KOPT-K1 (cell line): ENCODE measurements at regions not wholly inside any gene's neighbourhood (a gene's known extent, or its start where the extent isn't known, plus 50 kb on each side); places are given as distances from the start of the nearest gene placed in this dataset.

Experiments used
- H3K27ac ChIP-seq: fragments of 200-600 bp; sonication (generic); 2 replicates; pipeline ENCODE4 v1.5.1; 2016; ENCODE audit warnings: antibody characterized with exemption, mild to moderate bottlenecking, low read depth, low read length; ENCODE audit not compliant: poor library complexity, severe bottlenecking
- H3K36me3 ChIP-seq: fragments of 200-600 bp; sonication (generic); 2 replicates; pipeline ENCODE4 v1.5.1; 2017; ENCODE audit warnings: antibody characterized with exemption, mild to moderate bottlenecking, low read length, moderate library complexity; ENCODE audit not compliant: insufficient read depth
- H3K9me3 ChIP-seq: fragments of 200-600 bp; sonication (generic); 2 replicates; pipeline ENCODE4 v1.5.1; 2017; ENCODE audit warnings: antibody characterized with exemption, low read length, mild to moderate bottlenecking; ENCODE audit not compliant: insufficient read depth, poor library complexity, severe bottlenecking

DNA sequence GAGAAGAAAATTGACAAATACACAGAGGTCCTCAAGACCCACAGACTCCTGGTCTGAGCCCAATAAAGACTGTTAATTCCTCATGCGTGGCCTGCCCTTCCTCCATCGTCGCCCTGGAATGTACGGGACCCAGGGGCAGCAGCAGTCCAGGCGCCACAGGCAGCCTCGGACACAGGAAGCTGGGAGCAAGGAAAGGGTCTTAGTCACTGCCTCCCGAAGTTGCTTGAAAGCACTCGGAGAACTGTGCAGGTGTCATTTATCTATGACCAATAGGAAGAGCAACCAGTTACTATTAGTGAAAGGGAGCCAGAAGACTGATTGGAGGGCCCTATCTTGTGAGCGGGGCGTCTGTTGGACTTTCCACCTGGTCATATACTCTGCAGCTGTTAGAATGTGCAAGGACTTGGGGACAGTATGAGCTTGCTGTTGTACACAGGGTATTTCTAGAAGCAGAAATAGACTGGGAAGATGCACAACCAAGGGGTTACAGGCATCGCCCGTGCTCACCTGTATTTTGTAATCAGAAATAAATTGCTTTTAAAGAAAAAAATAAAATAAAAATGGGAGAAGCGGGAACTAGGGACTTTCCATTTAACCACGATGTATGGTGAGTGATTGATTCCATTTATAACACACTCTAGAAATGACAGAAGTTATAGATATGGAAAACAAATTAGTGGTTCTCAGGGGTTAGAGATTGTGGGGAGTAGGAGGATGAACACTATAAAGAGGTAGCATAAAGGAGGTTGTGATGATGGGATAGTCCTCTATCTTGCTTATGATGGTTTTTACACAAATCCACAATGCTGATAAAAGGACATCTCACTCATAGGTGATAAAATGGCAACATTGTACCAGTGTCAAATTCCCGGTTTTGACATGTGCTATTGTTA is 244.7 kb downstream of the MRPL39 start:
- no peak overlapping the region for H3K27ac ChIP-seq
- H3K36me3 ChIP-seq = no peaks in the 10 kb centered on the region
- H3K9me3 ChIP-seq = no peaks in the 10 kb centered on the region

DNA sequence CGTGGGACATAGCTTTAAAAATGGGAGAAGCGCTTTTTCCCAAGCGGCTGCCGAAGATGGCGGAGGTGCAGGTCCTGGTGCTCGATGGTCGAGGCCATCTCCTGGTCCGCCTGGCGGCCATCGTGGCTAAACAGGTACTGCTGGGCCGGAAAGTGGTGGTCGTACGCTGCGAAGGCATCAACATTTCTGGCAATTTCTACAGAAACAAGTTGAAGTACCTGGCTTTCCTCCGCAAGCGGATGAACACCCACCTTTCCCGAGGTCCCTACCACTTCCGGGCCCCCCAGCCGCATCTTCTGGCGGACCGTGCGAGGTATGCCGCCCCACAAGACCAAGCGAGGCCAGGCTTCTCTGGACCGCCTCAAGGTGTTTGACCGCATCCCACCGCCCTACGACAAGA is 245.5 kb downstream of the MRPL39 start:
- no peaks in the 10 kb centered on the region for H3K36me3 ChIP-seq
- no peaks in the 10 kb centered on the region for H3K9me3 ChIP-seq
- no peak overlapping the region for H3K27ac ChIP-seq

DNA sequence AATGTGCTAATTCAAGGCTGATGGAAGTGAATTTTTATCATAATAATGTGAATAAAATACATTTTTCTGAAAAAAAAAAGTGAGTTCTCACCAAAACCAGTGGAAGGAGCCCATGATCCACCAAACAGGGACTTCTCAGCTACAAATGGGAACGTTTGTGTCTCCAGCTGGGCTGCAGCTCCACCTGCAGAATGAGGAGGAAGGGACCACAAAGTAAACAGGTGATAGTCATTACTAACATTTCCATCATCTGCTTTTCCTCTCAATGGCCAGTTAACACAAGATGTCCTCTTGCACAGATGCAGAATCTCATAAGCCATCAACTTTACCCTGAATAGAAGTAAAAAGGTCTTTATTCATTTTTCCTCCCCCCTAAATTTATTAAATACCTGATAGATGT is 246.2 kb downstream of the MRPL39 start:
- H3K36me3 ChIP-seq = no peaks in the 10 kb centered on the region
- no peak overlapping the region for H3K27ac ChIP-seq
- H3K9me3 ChIP-seq = no peaks in the 10 kb centered on the region

DNA sequence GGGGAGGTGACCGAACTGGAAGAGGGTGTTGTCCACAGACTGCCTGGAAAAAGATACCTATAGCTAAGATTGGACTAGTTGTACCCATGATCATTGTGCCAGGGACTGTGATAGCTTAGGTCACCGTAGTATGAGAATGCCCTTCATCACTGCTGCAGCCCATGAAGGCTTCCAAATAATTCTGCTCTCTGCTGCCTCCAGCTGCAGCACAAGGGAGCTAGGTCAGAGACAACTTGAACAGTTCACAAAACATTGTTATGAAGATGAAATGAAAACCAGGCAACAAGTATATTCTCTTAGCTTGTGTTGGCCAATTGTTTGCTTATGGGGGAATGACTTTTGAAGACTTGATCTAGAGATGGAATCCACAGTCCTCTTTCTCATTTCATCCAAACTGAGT is 246.7 kb downstream of the MRPL39 start:
- Histone ChIP-seq H3K36me3 (no peaks in the 10 kb centered on the region), H3K9me3 (no peaks in the 10 kb centered on the region), H3K27ac (no peak overlapping the region)

DNA sequence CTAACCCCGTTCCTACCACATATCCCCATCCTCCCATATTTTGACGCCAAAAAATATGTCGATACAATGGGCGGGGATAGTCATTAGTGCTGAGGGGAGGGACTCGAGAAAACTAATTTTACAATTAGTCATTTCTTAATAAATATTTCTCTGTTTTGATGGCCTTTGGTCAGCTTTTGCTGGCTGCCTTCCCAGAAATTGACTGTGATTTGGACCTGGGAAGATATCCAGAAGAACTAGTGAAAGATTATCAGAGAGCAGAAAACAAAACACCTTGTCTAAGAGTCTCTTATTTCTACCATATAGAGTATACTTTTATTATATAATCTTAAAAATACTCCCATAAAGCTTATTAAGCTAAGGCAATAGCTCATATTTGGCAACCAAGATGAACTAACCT is 247.6 kb downstream of the MRPL39 start:
- Histone ChIP-seq H3K27ac (no peak overlapping the region), H3K36me3 (no peaks in the 10 kb centered on the region), H3K9me3 (no peaks in the 10 kb centered on the region)

DNA sequence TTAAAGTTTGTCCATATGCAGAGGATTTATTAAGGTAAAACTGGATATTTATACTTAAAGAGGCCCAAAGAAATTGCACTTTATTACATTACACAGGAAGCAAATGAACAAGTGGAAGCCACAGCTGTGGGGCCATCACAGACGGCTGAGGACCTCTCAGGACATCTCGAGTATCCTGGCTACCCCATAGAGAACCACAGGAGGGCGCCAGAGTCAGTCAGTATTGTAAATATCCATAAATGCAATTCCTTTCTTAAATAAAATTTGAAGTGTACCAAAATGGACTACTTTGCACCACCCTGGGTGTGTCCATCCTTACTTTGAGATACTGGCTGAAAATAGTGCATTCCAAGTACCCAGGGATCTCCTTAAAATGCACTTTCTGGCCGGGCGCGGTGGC is 257.2 kb downstream of the MRPL39 start:
- H3K36me3 ChIP-seq = no peaks in the 10 kb centered on the region
- H3K9me3 ChIP-seq = no peaks in the 10 kb centered on the region
- H3K27ac ChIP-seq = no peak overlapping the region

DNA sequence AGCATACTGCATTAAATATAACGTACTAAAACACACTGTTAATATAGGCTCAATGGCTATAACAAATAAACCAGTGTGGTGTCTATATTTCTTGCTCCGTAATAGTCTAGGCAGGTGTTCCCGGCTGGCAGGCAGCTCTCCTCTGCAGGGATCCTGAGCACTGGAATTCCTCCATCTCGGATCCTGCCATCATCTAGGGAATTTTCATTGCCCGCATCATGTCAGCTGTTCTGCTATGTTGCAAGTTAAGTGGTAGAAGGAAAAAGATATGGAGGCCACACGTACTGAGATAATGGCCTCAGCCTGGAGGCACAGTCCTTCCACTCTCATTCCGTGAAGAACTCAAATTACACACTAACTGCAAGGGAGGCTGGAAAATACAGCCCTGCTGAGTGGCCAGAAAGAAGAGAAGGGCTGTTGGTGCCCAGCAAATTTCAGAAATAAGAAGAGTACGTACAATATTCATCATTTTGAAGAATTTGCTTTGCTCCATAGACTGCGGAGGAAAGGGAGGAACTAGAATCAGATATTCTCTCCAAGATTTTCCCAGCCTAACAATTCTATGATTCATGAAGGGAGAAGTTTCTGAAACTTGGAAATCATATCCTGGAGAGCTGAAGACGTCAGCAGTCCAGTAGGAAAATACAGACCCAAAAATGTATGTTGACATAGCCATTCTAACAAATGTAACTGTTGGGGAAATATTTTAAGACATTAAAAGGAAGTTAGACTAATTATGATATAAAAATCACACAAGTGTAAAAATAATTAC is 263.3 kb downstream of the MRPL39 start:
- H3K36me3 ChIP-seq = no peaks in the 10 kb centered on the region
- no peak overlapping the region for H3K27ac ChIP-seq
- H3K9me3 ChIP-seq = no peaks in the 10 kb centered on the region

DNA sequence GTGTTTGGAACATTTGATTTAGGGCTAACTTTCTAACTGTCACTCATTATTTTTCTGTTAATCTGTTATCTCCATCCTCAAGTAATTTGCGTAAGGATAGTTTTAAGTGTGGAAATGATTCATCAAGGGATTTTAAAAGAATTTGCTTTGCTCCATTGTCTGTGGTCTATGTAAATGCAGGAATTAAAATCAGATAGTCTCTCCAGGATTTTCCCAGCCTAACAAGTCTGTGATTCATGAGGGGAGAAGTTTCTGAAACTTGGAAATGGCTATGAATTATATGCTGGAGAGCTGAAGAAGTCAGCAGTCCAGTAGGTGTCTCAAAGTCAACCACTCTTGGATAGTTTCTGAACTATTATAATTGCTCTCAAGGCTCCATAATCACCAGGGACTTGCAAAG is 264.5 kb downstream of the MRPL39 start:
- Histone ChIP-seq H3K36me3 (no peaks in the 10 kb centered on the region), H3K9me3 (no peaks in the 10 kb centered on the region), H3K27ac (no peak overlapping the region)

DNA sequence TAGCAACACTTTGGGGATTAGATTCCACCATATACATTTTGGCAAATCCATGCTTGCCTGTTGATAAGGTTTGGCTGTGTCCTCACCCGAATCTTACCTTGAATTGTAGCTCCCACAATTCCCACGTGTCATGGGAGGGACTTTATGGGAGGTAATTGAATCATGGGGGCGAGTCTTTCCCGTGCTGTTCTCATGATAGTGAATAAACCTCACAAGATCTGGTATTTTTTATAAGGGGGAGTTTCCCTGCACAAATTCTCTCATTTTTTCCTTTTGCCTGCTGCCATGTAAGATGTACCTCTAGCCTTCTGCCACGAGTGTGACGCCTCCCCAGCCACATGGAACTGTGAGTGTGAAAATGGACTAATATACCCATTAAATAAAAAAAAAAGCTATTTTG is 265.3 kb downstream of the MRPL39 start:
- Histone ChIP-seq H3K27ac (no peak overlapping the region), H3K36me3 (no peaks in the 10 kb centered on the region), H3K9me3 (no peaks in the 10 kb centered on the region)

DNA sequence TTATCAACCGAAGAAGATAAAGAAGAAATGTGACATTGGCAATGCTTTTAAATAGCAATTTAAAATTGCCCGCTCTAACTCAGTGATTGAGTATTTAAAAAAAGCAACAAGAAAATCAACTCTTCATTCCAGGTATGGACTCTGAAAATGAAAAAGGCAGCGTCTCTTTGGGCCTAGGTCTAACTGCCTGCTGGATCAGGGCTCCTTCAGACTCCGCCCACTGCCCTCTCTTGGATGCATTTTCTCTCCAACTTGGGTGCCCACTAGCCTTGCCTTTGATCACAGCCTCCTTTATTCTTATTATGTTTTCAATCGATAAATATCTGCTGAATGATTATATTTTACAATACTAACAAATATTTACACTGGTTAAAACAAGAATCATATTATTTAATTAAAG is 268.9 kb downstream of the MRPL39 start:
- Histone ChIP-seq H3K36me3 (no peaks in the 10 kb centered on the region), H3K27ac (no peak overlapping the region), H3K9me3 (no peaks in the 10 kb centered on the region)

DNA sequence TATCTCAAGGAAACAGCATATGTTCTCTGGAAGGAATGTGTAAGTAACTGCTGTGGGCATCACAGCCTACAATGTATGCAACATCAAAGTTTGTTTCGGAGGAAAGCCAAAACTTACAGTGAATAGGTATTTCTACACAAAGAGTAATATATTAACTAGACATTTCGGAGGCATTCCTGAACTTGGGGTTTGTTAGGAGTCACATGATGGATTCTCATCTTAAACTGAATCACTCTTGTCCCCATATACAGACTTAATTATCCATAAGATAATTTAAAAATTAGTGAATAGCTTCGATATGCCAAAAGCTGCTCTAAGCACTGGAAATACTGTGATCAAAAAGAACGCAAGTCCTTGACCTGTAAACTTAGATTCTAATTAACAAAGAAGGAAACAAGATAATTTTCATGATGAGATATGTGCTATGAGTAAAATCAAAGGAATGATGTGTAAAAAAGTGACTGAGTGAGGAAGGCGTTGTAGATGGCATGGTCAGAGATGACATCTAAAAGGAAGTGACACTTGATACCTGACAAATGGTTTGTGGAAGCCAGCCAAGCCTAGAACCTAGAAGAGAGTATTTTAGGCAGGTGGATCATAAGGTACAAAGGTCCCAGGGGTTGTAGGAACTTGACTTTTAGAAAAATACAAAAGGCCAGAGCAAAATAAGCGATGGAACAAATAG is 273.1 kb downstream of the MRPL39 start:
- Histone ChIP-seq H3K27ac (no peak overlapping the region), H3K36me3 (no peaks in the 10 kb centered on the region), H3K9me3 (no peaks in the 10 kb centered on the region)

DNA sequence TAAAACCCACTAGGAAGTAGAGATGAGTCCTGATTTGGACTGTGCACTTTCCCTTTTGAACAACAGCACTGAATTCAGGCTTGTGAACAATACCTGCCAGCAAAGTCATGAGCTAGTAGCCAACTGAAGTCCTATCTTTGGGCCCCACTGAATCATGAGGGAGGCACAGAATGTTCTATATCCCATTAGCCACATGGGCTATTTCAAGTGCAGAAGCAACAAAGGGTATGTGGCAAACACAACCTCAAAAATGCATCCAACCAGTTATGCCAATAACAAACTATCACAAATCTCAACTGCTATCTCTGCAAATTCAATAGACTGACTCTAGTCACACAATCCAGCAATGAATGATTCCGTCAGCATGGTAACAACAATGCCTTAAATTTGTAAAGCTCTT is 276.0 kb downstream of the MRPL39 start:
- Histone ChIP-seq H3K27ac (no peak overlapping the region), H3K36me3 (no peaks in the 10 kb centered on the region), H3K9me3 (no peaks in the 10 kb centered on the region)

DNA sequence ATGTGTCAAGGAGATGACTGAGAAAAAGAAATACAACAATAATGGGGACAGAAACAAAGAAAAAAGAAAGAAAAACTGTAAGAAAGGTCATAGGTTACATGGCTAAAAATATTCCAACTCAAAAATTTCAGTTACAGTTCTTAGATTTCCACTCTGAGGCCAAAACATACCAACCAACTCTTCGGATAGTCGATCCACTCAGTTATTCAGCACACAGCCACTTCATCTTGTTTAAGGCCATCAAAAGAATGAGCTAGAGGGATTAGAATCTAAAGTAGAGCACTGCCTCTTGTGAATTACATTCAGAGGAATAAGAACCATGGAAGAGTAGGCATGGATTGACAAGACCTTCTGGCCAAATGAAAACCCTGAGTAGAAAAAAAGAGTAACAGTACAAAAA is 277.0 kb downstream of the MRPL39 start:
- Histone ChIP-seq H3K27ac (no peak overlapping the region), H3K9me3 (no peaks in the 10 kb centered on the region), H3K36me3 (no peaks in the 10 kb centered on the region)

DNA sequence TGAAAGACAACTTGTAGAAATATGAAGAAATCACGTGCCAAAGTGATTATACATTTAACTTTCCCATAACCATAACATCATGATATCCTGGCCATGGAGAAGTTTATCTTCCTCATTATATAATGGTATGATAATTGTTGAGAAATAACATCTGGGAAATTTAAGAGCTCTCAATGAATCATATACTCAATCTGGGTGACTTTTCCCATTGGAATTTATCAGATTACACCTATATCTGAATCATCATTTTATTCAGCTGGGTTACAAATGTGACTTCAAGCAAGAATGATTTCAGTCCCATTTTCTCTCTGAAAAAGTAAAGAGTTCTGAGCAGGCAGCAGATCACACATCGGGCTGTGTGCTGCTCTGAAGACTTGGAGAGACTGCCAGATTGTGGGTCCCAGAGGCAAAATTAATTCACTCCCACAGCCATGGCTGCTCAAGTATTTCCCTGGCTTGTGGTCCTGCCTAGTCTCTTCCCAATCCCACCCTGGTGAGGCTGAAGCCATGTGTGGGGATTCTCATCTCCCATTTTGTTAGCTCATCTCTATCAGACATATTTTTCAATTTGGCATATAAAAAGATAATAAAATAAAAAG is 278.0 kb downstream of the MRPL39 start:
- Histone ChIP-seq H3K27ac (no peak overlapping the region), H3K36me3 (no peaks in the 10 kb centered on the region), H3K9me3 (no peaks in the 10 kb centered on the region)

DNA sequence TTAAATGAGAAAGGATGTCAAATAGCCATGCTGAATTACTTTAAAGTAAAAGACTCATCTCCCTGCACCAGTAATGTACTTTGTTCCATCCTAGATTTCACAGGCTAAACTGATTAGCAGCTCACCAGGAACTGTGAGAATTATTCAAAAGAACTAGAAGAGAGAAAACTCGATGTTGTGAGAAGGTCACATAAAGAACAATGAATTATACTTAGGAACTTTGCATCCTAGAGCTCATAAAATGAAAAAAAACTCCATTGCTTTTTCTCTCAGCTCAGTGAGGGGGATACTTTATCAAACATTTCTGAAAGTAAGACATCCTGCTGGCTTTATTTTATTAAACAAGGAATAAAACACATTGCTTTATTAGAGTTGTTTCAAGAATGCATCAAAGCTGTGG is 278.5 kb downstream of the MRPL39 start:
- Histone ChIP-seq H3K27ac (no peak overlapping the region), H3K36me3 (no peaks in the 10 kb centered on the region), H3K9me3 (no peaks in the 10 kb centered on the region)
